ENCODE measurements at regions not wholly inside any gene's neighbourhood (a gene's known extent, or its start where the extent isn't known, plus 50 kb on each side); places are given as distances from the start of the nearest gene placed in this dataset.
"Not testable (repeated sequence)": the region's sequence is repeated elsewhere in the genome, so short reads cannot be mapped to it uniquely, and the experiment has no call there.

- no peak for DNase-seq (ENCODE audit: low read depth)
Observed at GRCh38 chr14:106528717-106529116, 1002.3 kb downstream of the TMEM121 start.

- DNase-seq (ENCODE audit: low read depth), result no peak
Observed at GRCh38 chr14:106530031-106530422, 1003.6 kb downstream of the TMEM121 start.

- DNase-seq (ENCODE audit: low read depth), result no peak
Observed at GRCh38 chr14:106530423-106531107, 1004.2 kb downstream of the TMEM121 start.

DNA sequence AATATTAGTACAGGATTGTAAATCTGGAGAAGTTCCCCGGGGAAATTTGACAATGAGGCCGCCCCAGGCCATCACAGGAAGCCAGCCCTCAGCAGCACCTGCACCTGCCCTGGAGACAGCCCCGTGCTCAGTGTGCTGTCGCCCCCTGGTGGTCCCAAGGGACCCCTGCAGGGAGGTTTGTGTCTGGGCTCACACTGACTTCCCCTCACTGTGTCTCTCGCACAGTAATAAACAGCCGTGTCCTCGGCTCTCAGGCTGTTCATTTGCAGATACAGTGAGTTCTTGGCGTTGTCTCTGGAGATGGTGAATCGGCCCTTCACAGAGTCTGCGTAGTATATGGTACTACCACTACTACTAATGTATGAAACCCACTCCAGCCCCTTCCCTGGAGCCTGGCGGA, 1011.2 kb downstream of the TMEM121 start:
- DNase-seq (ENCODE audit: low read depth), result not testable (repeated sequence)

GRCh38 chr14:106538201-106538600, 1011.8 kb downstream of the TMEM121 start:
- no peak for DNase-seq (ENCODE audit: low read depth)

- no peak for DNase-seq (ENCODE audit: low read depth)
Observed at GRCh38 chr14:106547735-106548434, 1021.5 kb downstream of the TMEM121 start.

GRCh38 chr14:106549064-106549463, 1022.7 kb downstream of the TMEM121 start:
- no peak for DNase-seq (ENCODE audit: low read depth)

DNA sequence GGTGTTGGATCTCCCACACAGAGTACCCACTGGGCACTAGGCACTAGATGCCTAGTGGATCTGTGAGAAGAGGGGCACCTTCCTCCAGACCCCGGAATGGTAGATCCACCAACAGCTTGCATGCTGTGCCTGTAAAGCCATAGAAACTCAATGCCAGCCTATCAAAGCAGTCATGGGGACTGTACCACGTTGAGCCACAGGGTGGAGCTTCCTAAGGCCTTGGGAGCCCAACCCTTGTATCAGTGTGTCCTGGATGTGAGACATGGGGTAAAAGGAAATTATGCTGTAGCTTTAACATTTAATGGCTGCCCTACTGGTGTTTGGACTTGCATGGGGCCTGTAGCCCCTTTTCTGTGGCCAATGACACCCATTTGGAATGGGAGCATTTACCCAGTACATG, 1024.9 kb downstream of the TMEM121 start:
- no peak for DNase-seq (ENCODE audit: low read depth)

DNA sequence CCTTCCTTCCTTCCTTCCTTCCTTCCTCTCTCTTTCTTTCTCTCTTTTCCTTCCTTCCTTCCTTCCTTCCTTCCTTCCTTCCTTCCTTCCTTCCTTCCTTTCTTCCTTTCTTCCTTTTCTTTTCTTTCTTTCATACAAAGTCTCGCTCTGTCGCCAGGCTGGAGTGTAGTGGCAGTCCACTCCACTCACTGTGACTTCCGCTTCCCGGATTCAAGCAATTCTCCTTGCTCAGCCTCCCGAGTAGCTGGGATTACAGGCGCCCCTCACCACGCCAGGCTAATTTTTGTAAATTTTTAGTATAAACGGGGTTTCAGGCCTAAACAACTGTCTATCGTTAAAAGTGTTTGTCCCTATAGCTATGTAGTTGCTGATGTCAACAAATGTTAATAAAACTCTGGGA, 1029.8 kb downstream of the TMEM121 start:
- not testable (repeated sequence) for DNase-seq (ENCODE audit: low read depth)

DNA sequence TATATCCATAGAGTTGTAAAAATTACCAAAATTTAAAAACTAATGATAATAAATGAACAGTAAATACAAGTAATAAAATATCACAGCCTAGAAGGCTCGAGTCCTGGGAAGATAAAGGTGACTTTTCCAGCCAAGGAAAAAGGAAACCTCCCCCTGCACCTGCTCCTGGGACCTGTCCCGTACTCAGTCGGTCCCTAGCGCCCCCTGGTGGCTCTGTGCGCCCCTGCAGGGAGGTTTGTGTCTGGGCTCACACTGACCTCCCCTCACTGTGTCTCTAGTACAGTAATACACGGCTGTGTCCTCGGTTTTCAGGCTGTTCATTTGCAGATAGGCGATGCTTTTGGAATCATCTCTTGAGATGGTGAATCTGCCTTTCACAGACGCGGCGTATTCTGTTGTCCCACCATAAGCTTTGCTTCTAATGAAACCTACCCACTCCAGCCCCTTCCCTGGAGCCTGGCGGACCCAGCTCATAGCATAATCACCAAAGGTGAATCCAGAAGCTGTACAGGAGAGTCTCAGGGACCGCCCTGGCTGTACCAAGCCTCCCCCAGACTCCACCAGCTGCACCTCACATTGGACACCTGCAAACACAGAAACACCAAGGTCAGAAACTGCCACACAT, 1030.4 kb downstream of the TMEM121 start:
- no peak for DNase-seq (ENCODE audit: low read depth)

- DNase-seq (ENCODE audit: low read depth), result no peak
Observed at GRCh38 chr14:106562451-106562850, 1036.1 kb downstream of the TMEM121 start.

DNA sequence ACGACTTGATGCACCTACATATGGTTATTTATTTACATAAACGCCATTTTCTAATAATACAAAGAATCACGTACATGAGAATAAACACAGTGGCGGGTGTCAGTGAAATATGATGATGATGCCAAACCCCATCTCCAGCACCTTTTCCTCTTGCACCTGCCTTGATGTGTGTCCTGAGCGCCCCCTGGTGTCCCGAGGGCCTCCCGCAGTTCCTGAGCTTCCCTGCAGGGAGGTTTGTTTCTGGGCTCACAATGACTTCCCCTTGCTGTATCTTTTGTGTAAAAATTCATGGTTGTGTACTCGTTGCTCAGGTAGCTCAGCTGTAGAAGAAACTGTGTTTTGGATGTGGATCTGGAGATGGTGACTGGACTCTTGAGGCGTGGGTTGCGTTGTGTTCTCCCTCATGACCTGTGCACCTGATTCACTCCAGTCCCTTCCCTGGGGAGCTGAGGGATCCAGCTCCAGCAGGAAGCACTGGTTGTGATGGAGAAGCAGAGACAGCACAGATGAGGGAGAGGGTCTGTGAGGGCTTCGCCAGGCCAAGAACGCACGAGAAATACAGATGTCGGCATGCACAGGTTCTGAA, 1037.8 kb downstream of the TMEM121 start:
- no peak for DNase-seq (ENCODE audit: low read depth)

DNA sequence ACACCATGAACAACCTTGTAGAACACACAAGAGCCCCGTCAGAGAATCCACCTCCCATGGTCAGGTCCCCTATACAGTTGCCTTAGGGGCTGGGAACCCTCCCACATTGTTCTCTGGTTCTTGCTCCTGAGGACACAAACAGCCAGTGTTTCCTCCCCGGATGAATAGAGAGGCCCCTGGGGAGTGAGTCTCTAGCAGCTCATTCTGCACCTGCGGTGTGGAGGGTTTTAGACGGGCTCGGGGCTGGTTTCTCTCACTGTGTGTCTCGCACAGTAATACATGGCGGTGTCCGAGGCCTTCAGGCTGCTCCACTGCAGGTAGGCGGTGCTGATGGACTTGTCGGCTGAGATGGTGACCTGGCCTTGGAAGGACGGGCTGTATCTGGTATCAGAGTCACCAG, 1052.1 kb downstream of the TMEM121 start:
- no peak for DNase-seq (ENCODE audit: low read depth)

GRCh38 chr14:106579084-106579483, 1052.7 kb downstream of the TMEM121 start:
- no peak for DNase-seq (ENCODE audit: low read depth)

GRCh38 chr14:106585692-106586091, 1059.3 kb downstream of the TMEM121 start:
- no peak for DNase-seq (ENCODE audit: low read depth)

- no peak for DNase-seq (ENCODE audit: low read depth)
Observed at GRCh38 chr14:106586098-106586704, 1059.8 kb downstream of the TMEM121 start.

- DNase-seq (ENCODE audit: low read depth), result not testable (repeated sequence)
Observed at GRCh38 chr14:106591539-106591938, 1065.2 kb downstream of the TMEM121 start.

- DNase-seq (ENCODE audit: low read depth), result not testable (repeated sequence)
Observed at GRCh38 chr14:106592115-106592852, 1065.9 kb downstream of the TMEM121 start.

DNA sequence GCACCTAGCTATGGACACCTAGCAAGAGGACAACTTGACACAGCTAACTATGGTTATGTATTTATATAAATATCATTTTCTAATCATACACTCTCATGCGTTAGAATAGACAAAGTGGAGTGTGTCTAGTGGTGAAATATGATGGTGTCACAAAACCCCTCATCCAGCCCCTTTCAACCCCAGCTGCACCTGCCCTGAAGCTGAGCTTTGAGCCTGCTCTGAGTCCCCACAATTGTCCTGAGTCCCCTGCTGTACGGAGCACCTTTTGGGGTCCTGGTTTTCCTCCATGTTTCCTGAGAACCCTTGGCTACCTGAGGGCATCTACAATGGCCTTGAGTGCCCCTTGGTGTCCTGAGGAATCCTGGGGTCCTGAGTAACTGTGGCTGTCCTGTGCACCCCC, 1072.8 kb downstream of the TMEM121 start:
- no peak for DNase-seq (ENCODE audit: low read depth)

DNA sequence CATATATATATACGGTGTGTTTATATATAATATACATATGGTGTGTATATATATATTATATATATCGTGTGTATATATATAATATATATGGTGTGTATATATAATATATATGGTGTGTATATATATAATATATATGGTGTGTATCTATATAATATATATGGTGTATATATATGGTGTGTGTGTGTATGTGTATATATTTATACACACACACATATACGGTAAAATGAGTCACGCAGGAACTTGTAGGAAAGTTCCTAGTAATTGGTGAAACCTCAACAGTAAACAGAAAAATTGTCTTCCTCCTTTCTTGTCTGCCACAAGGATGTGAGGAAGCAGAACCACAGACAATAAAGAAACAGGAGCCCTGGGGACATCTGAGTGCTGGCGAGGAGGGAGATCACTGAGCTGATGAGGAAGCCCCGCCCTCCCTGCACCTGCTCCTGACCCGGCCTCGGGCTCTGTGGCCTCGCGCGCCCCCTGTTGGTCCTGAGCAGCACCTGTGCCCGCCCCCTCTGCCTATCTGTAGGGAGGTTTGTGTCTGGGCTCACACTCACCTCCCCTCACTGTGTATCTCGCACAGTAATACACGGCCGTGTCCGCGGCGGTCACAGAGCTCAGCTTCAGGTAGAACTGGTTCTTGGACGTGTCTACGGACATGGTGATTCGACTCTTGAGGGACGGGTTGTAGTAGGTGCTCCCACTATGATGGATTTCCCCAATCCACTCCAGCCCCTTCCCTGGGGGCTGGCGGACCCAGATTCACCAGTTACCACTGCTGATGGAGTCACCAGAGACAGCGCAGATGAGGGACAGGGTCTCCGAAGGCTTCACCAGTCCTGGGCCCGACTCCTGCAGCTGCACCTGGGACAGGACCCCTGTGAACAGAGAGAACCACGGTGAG, 1079.4 kb downstream of the TMEM121 start:
- DNase-seq (ENCODE audit: low read depth), result no peak

DNA sequence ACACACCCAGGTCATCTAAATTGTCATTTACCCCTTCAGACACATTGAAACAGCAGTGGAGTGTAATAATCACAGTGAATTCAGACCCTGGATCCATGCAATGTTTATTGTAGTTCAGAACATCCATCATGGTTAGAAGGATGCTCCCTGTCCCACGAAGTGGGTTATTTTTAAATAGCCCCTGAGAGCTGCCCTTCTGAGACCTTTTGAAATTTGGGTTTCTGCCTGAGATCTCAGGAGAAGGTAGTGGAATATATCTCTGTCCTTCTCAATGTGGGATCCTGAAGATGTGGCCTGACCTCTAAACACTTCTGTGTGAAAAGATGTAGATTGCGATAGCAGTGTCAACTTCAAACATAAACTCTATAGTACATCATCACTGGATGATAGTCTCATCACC, 1080.6 kb downstream of the TMEM121 start:
- DNase-seq (ENCODE audit: low read depth), result no peak
